ENCODE measurements at regions not wholly inside any gene's neighbourhood (a gene's known extent, or its start where the extent isn't known, plus 50 kb on each side); places are given as distances from the start of the nearest gene placed in this dataset.

GRCh38 chr4:176409627-176410026 is 89.9 kb downstream of the SPCS3 start:
- TF ChIP-seq EP300 (IDR thresholded peaks at IDR 0.05): no peak
- no peak for TF ChIP-seq POLR2AphosphoS5 (IDR thresholded peaks at IDR 0.05)
